Left ventricle myocardium inferior (tissue), 1 donor: ENCODE measurements at regions not wholly inside any gene's neighbourhood (a gene's known extent, or its start where the extent isn't known, plus 50 kb on each side); places are given as distances from the start of the nearest gene placed in this dataset.

Source experiments
- DNase-seq: peaks from one replicate; pipeline ENCODE4 v3.0.0-alpha.2; 2020
- H3K27ac ChIP-seq: fragments of 200-600 bp; replicated peaks from 2 replicates; pipeline ENCODE4 v1.8.0; 2021
- H3K27me3 ChIP-seq: fragments of 200-600 bp; 2 replicates; pipeline ENCODE4 v1.8.0; 2021; ENCODE audit warnings: low read depth
- H3K36me3 ChIP-seq: fragments of 200-600 bp; 2 replicates; pipeline ENCODE4 v1.8.0; 2021
- H3K4me1 ChIP-seq: fragments of 200-600 bp; 2 replicates; pipeline ENCODE4 v1.8.0; 2021
- H3K4me3 ChIP-seq: fragments of 200-600 bp; 2 replicates; pipeline ENCODE4 v1.8.0; 2021; ENCODE audit warnings: mild to moderate bottlenecking, moderate library complexity
- H3K9me3 ChIP-seq: fragments of 200-600 bp; replicated peaks from 2 replicates; pipeline ENCODE4 v1.8.0; 2021
- intact Hi-C: fragments of 100-400 bp; cut with micrococcal nuclease; formaldehyde crosslinking; loops from one replicate; pipeline ENCODE4 v1.11.0; 2022
- TF ChIP-seq, protein P1 (sequence below): fragments of 200-600 bp; IDR thresholded peaks from 2 replicates; pipeline ENCODE4 v1.8.0; 2021; ENCODE audit warnings: antibody characterized with exemption, mild to moderate bottlenecking, borderline replicate concordance
- donor health status: DM: no; HTN: yes; CAD: no; lungs with severe emphysema.

DNA sequence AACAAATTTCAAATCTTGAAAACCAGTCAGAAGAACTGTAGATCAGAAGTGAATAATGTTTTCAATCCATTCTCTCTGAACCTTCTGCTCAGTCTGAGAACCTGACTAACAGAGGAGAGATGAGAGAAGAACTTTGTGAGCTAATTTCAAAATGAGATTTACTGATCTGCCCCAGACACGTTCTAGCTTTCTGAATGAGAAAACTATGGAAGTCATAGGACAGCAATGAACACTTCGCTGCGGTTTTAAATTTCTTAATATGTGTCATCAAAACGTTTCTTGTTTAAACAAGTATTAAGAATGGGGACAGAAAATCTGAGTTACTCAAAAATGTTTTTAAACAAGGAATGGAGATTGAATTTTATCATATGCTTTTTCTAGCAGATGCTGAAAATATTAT, 66.6 kb upstream of the FAR2 start:
- Histone ChIP-seq H3K27me3 (no peaks in the 10 kb centered on the region), H3K4me1 (no peaks in the 10 kb centered on the region), H3K27ac (no peak overlapping the region), H3K36me3 (no peaks in the 10 kb centered on the region), H3K4me3 (no peak overlapping the region), H3K9me3 (no peaks in the 10 kb centered on the region)
- TF ChIP-seq, protein P1, sequence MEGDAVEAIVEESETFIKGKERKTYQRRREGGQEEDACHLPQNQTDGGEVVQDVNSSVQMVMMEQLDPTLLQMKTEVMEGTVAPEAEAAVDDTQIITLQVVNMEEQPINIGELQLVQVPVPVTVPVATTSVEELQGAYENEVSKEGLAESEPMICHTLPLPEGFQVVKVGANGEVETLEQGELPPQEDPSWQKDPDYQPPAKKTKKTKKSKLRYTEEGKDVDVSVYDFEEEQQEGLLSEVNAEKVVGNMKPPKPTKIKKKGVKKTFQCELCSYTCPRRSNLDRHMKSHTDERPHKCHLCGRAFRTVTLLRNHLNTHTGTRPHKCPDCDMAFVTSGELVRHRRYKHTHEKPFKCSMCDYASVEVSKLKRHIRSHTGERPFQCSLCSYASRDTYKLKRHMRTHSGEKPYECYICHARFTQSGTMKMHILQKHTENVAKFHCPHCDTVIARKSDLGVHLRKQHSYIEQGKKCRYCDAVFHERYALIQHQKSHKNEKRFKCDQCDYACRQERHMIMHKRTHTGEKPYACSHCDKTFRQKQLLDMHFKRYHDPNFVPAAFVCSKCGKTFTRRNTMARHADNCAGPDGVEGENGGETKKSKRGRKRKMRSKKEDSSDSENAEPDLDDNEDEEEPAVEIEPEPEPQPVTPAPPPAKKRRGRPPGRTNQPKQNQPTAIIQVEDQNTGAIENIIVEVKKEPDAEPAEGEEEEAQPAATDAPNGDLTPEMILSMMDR, result no peak
- no peak for DNase-seq
- intact Hi-C loops, result no loop called here

DNA sequence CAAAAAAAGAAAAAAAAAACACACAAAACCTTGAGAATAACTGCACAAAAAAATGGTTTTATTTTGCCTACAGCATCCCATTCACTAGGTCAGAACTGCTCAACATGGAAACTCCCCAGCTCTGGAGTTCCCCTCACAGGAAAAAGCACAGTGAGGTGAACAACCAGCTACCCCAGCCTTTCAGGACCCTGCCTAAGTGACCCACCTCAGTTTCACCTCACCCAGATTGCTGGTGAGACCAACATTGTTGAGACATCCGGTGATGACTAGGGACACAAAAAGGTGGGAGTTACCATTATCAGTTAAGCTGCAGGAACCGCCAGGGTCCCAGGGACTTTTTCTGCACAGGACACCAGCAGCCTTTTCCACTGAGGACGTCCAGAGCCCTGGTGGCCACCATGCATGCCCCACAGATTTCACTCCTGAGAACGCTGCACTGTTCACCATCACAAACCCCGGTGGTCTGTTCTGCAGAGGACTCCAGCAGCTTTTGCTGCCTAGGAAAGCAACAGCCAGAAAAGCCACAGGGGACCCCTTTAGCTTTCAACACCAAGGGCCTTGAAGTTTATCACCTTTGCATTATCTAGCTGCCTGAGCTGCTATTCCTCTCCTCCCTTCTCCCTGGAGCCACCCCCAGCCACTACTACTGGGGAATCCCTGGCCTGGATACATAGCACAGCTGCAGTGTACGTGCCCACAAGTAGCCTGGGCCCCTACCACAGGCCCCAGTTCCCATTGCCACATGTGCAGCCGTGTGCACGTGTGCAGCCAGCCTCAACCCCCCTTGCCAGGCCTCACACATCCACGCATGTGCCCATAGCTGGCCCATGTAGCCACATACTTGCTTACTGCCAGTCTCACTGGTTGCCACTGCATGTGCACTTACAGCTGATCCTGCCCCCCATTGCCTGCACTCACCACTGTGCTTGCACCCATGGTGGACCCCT, 62.5 kb upstream of the FAR2 start:
- Histone ChIP-seq H3K27ac (no peak overlapping the region), H3K27me3 (no peaks in the 10 kb centered on the region), H3K4me3 (no peak overlapping the region), H3K36me3 (no peaks in the 10 kb centered on the region), H3K9me3 (peaks cover 10% of the 10 kb centered on the region), H3K4me1 (no peaks in the 10 kb centered on the region)
- TF ChIP-seq, protein P1, result no peak
- no peak for DNase-seq
- intact Hi-C loops, result no loop called here

GRCh38 chr12:29088611-29089219, 60.4 kb upstream of the FAR2 start:
- no peaks in the 10 kb centered on the region for H3K4me1 ChIP-seq
- H3K4me3 ChIP-seq, result no peak overlapping the region
- intact Hi-C loops, result no loop called here
- peaks cover 22% of the 10 kb centered on the region for H3K9me3 ChIP-seq
- no peak for DNase-seq
- no peak overlapping the region for H3K27ac ChIP-seq
- H3K27me3 ChIP-seq, result no peaks in the 10 kb centered on the region
- TF ChIP-seq, protein P1, result peak; percentile 50
- no peaks in the 10 kb centered on the region for H3K36me3 ChIP-seq
